Heart right ventricle (tissue), 16 donors: ENCODE measurements at regions not wholly inside any gene's neighbourhood (a gene's known extent, or its start where the extent isn't known, plus 50 kb on each side); places are given as distances from the start of the nearest gene placed in this dataset.

Experiments
- ATAC-seq, 8 donors: fragments of 200-7000 bp; cut with Tn5 transposase; one replicate each; pipeline ENCODE4 v1.9.1; 2020; ENCODE audit warnings: mild to moderate bottlenecking in 8 of 8, moderate library complexity in 8 of 8, moderate number of reproducible peaks in 1 of 8
- DNase-seq, 2 donors: peaks; one replicate each; pipeline ENCODE4 v3.0.0-alpha.2; 2020
- H3K27ac ChIP-seq, 10 donors: fragments of 200-600 bp; sonication (generic) in 2 of 10; one replicate each; pipeline versions ENCODE4 v1.5.0 to v1.8.0; 2020 to 2022; ENCODE audit warnings: mild to moderate bottlenecking in 3 of 10
- H3K27me3 ChIP-seq, 7 donors: fragments of 200-600 bp; one replicate each; pipeline ENCODE4 v1.8.0; 2021 to 2022; ENCODE audit warnings: mild to moderate bottlenecking in 2 of 7
- H3K36me3 ChIP-seq, 9 donors: fragments of 200-600 bp; sonication (generic) in 1 of 9; one replicate each; pipeline versions ENCODE4 v1.5.0 to v1.8.0; 2020 to 2022; ENCODE audit warnings: mild to moderate bottlenecking in 2 of 9
- H3K4me1 ChIP-seq, 9 donors: fragments of 200-600 bp; sonication (generic) in 1 of 9; one replicate each; pipeline versions ENCODE4 v1.5.0 to v1.8.0; 2020 to 2022; ENCODE audit warnings: mild to moderate bottlenecking in 4 of 9
- H3K4me3 ChIP-seq, 10 donors: fragments of 200-600 bp; sonication (generic) in 2 of 10; one replicate each; pipeline versions ENCODE4 v1.5.0 to v1.8.0; 2020 to 2022; ENCODE audit warnings: mild to moderate bottlenecking in 7 of 10, moderate library complexity in 2 of 10
- H3K9me3 ChIP-seq, 11 donors: fragments of 200-600 bp in 10 of 11; sonication (generic) in 2 of 11; one replicate each; pipeline versions ENCODE4 v1.5.0 to v1.8.0; 2013 to 2022; ENCODE audit warnings: mild to moderate bottlenecking in 2 of 11, control low read depth in 1 of 11, moderate library complexity in 1 of 11
- CTCF ChIP-seq, 9 donors: fragments of 200-600 bp; sonication (generic) in 2 of 9; IDR thresholded peaks; one replicate each; pipeline versions ENCODE4 v1.5.0 to v1.8.0; 2021 to 2022; ENCODE audit warnings: antibody characterized with exemption in 9 of 9, mild to moderate bottlenecking in 5 of 9, moderate library complexity in 1 of 9
- WGBS, 2 donors: extraction: QIAGEN DNeasy Blood & Tissue Kit; methylation state at CpG; one replicate each; pipeline ENCODE4 v1.1.7; 2013; ENCODE audit warnings: inconsistent platforms in 1 of 2; 5-methylcytosine and 5-hydroxymethylcytosine counted together
- intact Hi-C, 10 donors: fragments of 100-400 bp; cut with DNase I; formaldehyde crosslinking; loops; one replicate each; pipeline versions ENCODE4 v1.11.1 to v1.14.2; 2022
- donor health status: Arrhythmogenic right ventricular cardiomyopathy.
- donor health status: ischemic (EF 13 %, LVEDD 7.1; RV severe dilation, severe dysfunction).
- donor health status: healthy with polysubstance abuse.
- donor health status: DM: no; HTN: yes; CAD: no.
- donor health status: DM: no; HTN: no; CAD: no.
- donor health status: ischemic (EF 25% LVEDD 6.9; RV normal size, moderate dysfunction).
- donor health status: ischemic (EF 25% LVEDD 5.7; RV mildly dilated, moderate dysfunction).
- donor health status: healthy.
- donor health status: DM: yes; HTN: yes; CAD: no.
- donor health status: Ischemic cardiomyopathy.
- donor health status: ischemic (EF 35%, LVEDD 5.7; RV mildly dilated, moderate dysfunction).
- donor health status: nonischemic (EF 11% LVEDD 7.7; RV severe dilation, severe dysfunction).
- donor health status: DM: yes; HTN: yes; CAD: no.
- donor health status: PGD.
- donor health status: ischemic (EF 29% LVEDD 5.4; RV normal size, mild dysfunction).
- donor health status: nonischemic (EF 23%, LVEDD 6.1; RV moderate dilation, normal function).

- H3K9me3 ChIP-seq, result peaks cover 0 to 45% (median 10%) of the 10 kb centered on the region in 11 donors
Observed at GRCh38 chr3:45277636-45278035, 51.5 kb upstream of the TMEM158 start.

GRCh38 chr3:45280232-45280631, 54.1 kb upstream of the TMEM158 start:
- 66 to 79% methylated on average over 1 of the region's 1 CpG for WGBS, 2 donors
- H3K9me3 ChIP-seq, result peaks cover 0 to 45% (median 10%) of the 10 kb centered on the region in 11 donors
- intact Hi-C loops, result no loop called here

More at GRCh38 chr3:45277636-45278035, 51.5 kb upstream of the TMEM158 start:
- ATAC-seq (no peak), DNase-seq (no peak)
- Histone ChIP-seq H3K4me3 (no peak overlapping the region), H3K4me1 (peaks cover 0 to 10% (median 0%) of the 10 kb centered on the region in 9 donors), H3K27me3 (peaks cover 0 to 11% (median 7%) of the 10 kb centered on the region in 7 donors), H3K27ac (no peak overlapping the region), H3K36me3 (no peaks in the 10 kb centered on the region)
- TF ChIP-seq CTCF (IDR thresholded peaks at IDR 0.05), result no peak
- intact Hi-C loops, result no loop called here

GRCh38 chr3:45280971-45281370, 54.9 kb upstream of the TMEM158 start:
- Histone ChIP-seq H3K27me3 (peaks cover 0 to 20% (median 4%) of the 10 kb centered on the region in 7 donors), H3K4me3 (no peak overlapping the region), H3K27ac (no peak overlapping the region), H3K9me3 (peaks cover 0 to 45% (median 10%) of the 10 kb centered on the region in 11 donors), H3K36me3 (no peaks in the 10 kb centered on the region), H3K4me1 (no peaks in the 10 kb centered on the region)
- TF ChIP-seq CTCF (IDR thresholded peaks at IDR 0.05), result no peak
- DNase-seq (no peak), ATAC-seq (no peak)
- intact Hi-C loops, result no loop called here

More at GRCh38 chr3:45280232-45280631, 54.1 kb upstream of the TMEM158 start:
- Histone ChIP-seq H3K4me1 (no peaks in the 10 kb centered on the region), H3K4me3 (no peak overlapping the region), H3K27me3 (peaks cover 0 to 13% (median under 1%) of the 10 kb centered on the region in 7 donors), H3K27ac (no peak overlapping the region), H3K36me3 (no peaks in the 10 kb centered on the region)
- DNase-seq, result no peak
- no peak for TF ChIP-seq CTCF (IDR thresholded peaks at IDR 0.05)
- no peak for ATAC-seq

GRCh38 chr3:45283471-45283870, 57.4 kb upstream of the TMEM158 start:
- H3K9me3 ChIP-seq, result peaks cover 0 to 25% (median 10%) of the 10 kb centered on the region in 11 donors
- H3K27ac ChIP-seq, result no peak overlapping the region
- no peak for DNase-seq
- ATAC-seq, result no peak
- H3K27me3 ChIP-seq, result peaks cover 0 to 27% (median 18%) of the 10 kb centered on the region in 7 donors
- TF ChIP-seq CTCF (IDR thresholded peaks at IDR 0.05), result no peak
- intact Hi-C loops, result no loop called here
- H3K4me3 ChIP-seq, result no peak overlapping the region
- no peaks in the 10 kb centered on the region for H3K36me3 ChIP-seq
- H3K4me1 ChIP-seq, result no peaks in the 10 kb centered on the region
- WGBS, 2 donors, result 88 to 92% methylated on average over 2 of the region's 2 CpGs
